ENCODE measurements at regions not wholly inside any gene's neighbourhood (a gene's known extent, or its start where the extent isn't known, plus 50 kb on each side); places are given as distances from the start of the nearest gene placed in this dataset.
"Not testable (repeated sequence)": the region's sequence is repeated elsewhere in the genome, so short reads cannot be mapped to it uniquely, and the experiment has no call there.

- H3K4me3 ChIP-seq (ENCODE audit: low read depth, low read length), result no peak overlapping the region
These were observed 174.0 kb upstream of the TPM1 start for GRCh38 chr15:62868507-62868906.

GRCh38 chr15:62869116-62869515 is 173.4 kb upstream of the TPM1 start:
- H3K4me3 ChIP-seq (ENCODE audit: low read depth, low read length), result no peak overlapping the region

GRCh38 chr15:62870216-62870615 is 172.3 kb upstream of the TPM1 start:
- H3K4me3 ChIP-seq (ENCODE audit: low read depth, low read length), result no peak overlapping the region

GRCh38 chr15:62870701-62871100 is 171.8 kb upstream of the TPM1 start:
- not testable (repeated sequence) for H3K4me3 ChIP-seq (ENCODE audit: low read depth, low read length)

- no peak overlapping the region for H3K4me3 ChIP-seq (ENCODE audit: low read depth, low read length)
These were observed 169.3 kb upstream of the TPM1 start for GRCh38 chr15:62873203-62873602.

- H3K4me3 ChIP-seq (ENCODE audit: low read depth, low read length), result no peak overlapping the region
These were observed 168.5 kb upstream of the TPM1 start for GRCh38 chr15:62874064-62874463.

- H3K4me3 ChIP-seq (ENCODE audit: low read depth, low read length), result no peak overlapping the region
These were observed 167.5 kb upstream of the TPM1 start for GRCh38 chr15:62874959-62875625.

GRCh38 chr15:62875626-62876021 is 166.9 kb upstream of the TPM1 start:
- H3K4me3 ChIP-seq (ENCODE audit: low read depth, low read length), result no peak overlapping the region

GRCh38 chr15:62877276-62877857 is 165.2 kb upstream of the TPM1 start:
- H3K4me3 ChIP-seq (ENCODE audit: low read depth, low read length), result no peak overlapping the region

- no peak overlapping the region for H3K4me3 ChIP-seq (ENCODE audit: low read depth, low read length)
These were observed 164.5 kb upstream of the TPM1 start for GRCh38 chr15:62878070-62878469.

GRCh38 chr15:62879770-62880169 is 162.8 kb upstream of the TPM1 start:
- no peak overlapping the region for H3K4me3 ChIP-seq (ENCODE audit: low read depth, low read length)

GRCh38 chr15:62880278-62880677 is 162.3 kb upstream of the TPM1 start:
- no peak overlapping the region for H3K4me3 ChIP-seq (ENCODE audit: low read depth, low read length)

GRCh38 chr15:62881056-62881455 is 161.5 kb upstream of the TPM1 start:
- no peak overlapping the region for H3K4me3 ChIP-seq (ENCODE audit: low read depth, low read length)

- no peak overlapping the region for H3K4me3 ChIP-seq (ENCODE audit: low read depth, low read length)
These were observed 158.5 kb upstream of the TPM1 start for GRCh38 chr15:62883938-62884479.

GRCh38 chr15:62886431-62887071 is 156.0 kb upstream of the TPM1 start:
- H3K4me3 ChIP-seq (ENCODE audit: low read depth, low read length), result no peak overlapping the region

GRCh38 chr15:62887113-62887570 is 155.4 kb upstream of the TPM1 start:
- H3K4me3 ChIP-seq (ENCODE audit: low read depth, low read length), result no peak overlapping the region

- H3K4me3 ChIP-seq (ENCODE audit: low read depth, low read length), result no peak overlapping the region
These were observed 153.9 kb upstream of the TPM1 start for GRCh38 chr15:62888623-62889022.

- no peak overlapping the region for H3K4me3 ChIP-seq (ENCODE audit: low read depth, low read length)
These were observed 153.3 kb upstream of the TPM1 start for GRCh38 chr15:62889141-62889661.

GRCh38 chr15:62889734-62890505 is 152.6 kb upstream of the TPM1 start:
- no peak overlapping the region for H3K4me3 ChIP-seq (ENCODE audit: low read depth, low read length)

GRCh38 chr15:62894322-62895085 is 148.0 kb upstream of the TPM1 start:
- H3K4me3 ChIP-seq (ENCODE audit: low read depth, low read length), result no peak overlapping the region
